Left ventricle myocardium inferior (tissue), 1 donor: ENCODE measurements at regions not wholly inside any gene's neighbourhood (a gene's known extent, or its start where the extent isn't known, plus 50 kb on each side); places are given as distances from the start of the nearest gene placed in this dataset.

ENCODE experiments used
- DNase-seq: peaks from one replicate; pipeline ENCODE4 v3.0.0-alpha.2; 2020
- H3K27ac ChIP-seq: fragments of 200-600 bp; replicated peaks from 2 replicates; pipeline ENCODE4 v1.8.0; 2021
- H3K27me3 ChIP-seq: fragments of 200-600 bp; 2 replicates; pipeline ENCODE4 v1.8.0; 2021; ENCODE audit warnings: low read depth
- H3K36me3 ChIP-seq: fragments of 200-600 bp; 2 replicates; pipeline ENCODE4 v1.8.0; 2021
- H3K4me1 ChIP-seq: fragments of 200-600 bp; 2 replicates; pipeline ENCODE4 v1.8.0; 2021
- H3K4me3 ChIP-seq: fragments of 200-600 bp; 2 replicates; pipeline ENCODE4 v1.8.0; 2021; ENCODE audit warnings: mild to moderate bottlenecking, moderate library complexity
- H3K9me3 ChIP-seq: fragments of 200-600 bp; replicated peaks from 2 replicates; pipeline ENCODE4 v1.8.0; 2021
- intact Hi-C: fragments of 100-400 bp; cut with micrococcal nuclease; formaldehyde crosslinking; loops from one replicate; pipeline ENCODE4 v1.11.0; 2022
- TF ChIP-seq, protein P1 (sequence below): fragments of 200-600 bp; IDR thresholded peaks from 2 replicates; pipeline ENCODE4 v1.8.0; 2021; ENCODE audit warnings: antibody characterized with exemption, mild to moderate bottlenecking, borderline replicate concordance
- donor health status: DM: no; HTN: yes; CAD: no; lungs with severe emphysema.

DNA sequence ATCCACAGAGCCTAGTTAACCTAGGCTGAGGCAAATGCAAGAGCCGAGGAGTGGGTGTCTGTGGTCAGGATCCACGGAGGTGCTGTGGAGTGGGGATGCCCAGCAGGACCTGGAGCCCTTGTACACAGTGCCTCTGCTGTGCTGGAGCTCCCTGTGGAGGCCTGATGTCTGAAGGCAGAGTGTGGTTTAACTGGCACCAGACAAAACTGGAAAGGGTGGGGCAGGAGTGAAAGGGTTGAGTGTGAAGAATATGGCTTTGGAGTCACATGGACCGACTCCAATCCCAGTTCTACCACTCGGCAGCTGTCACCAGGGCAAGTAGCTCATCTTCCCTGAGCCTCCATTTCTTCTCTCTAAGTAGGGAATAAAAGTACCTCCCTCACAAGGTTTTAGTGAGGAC, 60.3 kb upstream of the GPR12 start:
- peaks cover 15% of the 10 kb centered on the region for H3K4me1 ChIP-seq
- DNase-seq = no peak
- intact Hi-C loops = no loop called here
- TF ChIP-seq, protein P1, sequence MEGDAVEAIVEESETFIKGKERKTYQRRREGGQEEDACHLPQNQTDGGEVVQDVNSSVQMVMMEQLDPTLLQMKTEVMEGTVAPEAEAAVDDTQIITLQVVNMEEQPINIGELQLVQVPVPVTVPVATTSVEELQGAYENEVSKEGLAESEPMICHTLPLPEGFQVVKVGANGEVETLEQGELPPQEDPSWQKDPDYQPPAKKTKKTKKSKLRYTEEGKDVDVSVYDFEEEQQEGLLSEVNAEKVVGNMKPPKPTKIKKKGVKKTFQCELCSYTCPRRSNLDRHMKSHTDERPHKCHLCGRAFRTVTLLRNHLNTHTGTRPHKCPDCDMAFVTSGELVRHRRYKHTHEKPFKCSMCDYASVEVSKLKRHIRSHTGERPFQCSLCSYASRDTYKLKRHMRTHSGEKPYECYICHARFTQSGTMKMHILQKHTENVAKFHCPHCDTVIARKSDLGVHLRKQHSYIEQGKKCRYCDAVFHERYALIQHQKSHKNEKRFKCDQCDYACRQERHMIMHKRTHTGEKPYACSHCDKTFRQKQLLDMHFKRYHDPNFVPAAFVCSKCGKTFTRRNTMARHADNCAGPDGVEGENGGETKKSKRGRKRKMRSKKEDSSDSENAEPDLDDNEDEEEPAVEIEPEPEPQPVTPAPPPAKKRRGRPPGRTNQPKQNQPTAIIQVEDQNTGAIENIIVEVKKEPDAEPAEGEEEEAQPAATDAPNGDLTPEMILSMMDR = no peak
- no peak overlapping the region for H3K27ac ChIP-seq
- no peaks in the 10 kb centered on the region for H3K36me3 ChIP-seq
- no peaks in the 10 kb centered on the region for H3K27me3 ChIP-seq
- H3K9me3 ChIP-seq = no peaks in the 10 kb centered on the region
- no peak overlapping the region for H3K4me3 ChIP-seq

DNA sequence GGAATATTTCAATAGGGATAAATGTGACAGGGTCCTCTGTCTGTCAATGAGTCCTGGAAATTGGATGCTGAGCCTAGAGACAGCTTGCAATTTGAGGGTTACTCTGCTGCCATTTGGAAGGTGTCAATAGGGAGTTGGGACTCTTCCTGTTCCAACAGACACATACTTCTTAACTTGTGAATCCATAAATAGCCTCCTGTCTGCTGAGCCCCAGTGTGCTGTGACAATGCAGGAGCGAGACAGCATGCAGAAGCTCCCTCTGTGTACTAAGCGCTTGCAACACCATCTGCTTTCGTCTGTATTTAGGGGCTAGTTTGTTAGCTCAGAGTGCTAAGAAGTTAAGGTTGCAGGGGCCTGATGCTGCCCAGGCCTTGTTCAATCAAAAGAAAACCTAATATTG, 58.5 kb upstream of the GPR12 start:
- no peak overlapping the region for H3K4me3 ChIP-seq
- H3K36me3 ChIP-seq = no peaks in the 10 kb centered on the region
- TF ChIP-seq, protein P1 = no peak
- H3K9me3 ChIP-seq = no peaks in the 10 kb centered on the region
- peaks cover 15% of the 10 kb centered on the region for H3K4me1 ChIP-seq
- no peak for DNase-seq
- peak overlapping the region; percentile 51 for H3K27ac ChIP-seq
- peaks cover 5% of the 10 kb centered on the region for H3K27me3 ChIP-seq
- intact Hi-C loops = no loop called here

DNA sequence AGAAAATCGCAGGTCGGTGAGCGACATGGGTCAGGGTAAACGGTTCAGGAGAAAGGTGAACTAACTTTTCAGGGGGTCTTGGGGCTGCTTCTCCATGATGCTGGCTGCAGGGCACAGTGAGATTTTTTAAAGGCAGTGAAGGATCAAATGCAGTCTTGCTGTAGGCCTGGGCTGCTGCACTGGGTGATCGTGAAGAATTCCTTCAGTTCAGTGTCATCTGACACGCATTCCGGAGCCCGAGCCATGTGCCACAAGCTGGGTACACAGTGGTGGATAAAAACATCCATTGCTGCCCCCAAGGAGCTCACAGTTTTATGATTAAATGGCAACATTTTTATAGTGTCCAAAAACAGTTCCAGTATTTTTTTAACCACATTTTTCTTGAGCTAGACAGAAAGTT, 56.3 kb upstream of the GPR12 start:
- Histone ChIP-seq H3K4me1 (peaks cover 15% of the 10 kb centered on the region), H3K4me3 (no peak overlapping the region), H3K27ac (no peak overlapping the region), H3K9me3 (no peaks in the 10 kb centered on the region), H3K27me3 (peaks cover 5% of the 10 kb centered on the region), H3K36me3 (no peaks in the 10 kb centered on the region)
- TF ChIP-seq, protein P1 = no peak
- DNase-seq = no peak
- intact Hi-C loops = no loop called here

DNA sequence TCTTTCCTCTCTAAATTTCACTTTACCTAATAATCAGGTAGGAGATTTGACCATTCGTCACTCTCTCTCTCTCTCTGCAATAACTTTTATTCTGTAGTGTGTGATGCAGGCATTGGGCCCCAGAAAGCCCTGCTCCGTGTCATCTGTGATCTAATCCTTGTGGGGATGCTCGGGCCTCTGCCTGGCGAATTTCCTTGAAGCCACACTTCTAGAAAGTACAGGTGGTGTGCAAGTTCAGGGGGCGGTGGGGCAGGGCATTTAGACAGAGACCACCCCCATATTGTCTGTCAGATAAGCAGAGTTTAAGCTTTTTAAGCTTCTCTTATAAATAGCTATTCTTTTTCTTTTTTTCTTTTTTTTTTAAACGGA, 53.4 kb upstream of the GPR12 start:
- Histone ChIP-seq H3K9me3 (no peaks in the 10 kb centered on the region), H3K36me3 (no peaks in the 10 kb centered on the region), H3K27ac (no peak overlapping the region), H3K4me3 (no peak overlapping the region), H3K27me3 (peaks cover 5% of the 10 kb centered on the region), H3K4me1 (peaks cover 8% of the 10 kb centered on the region)
- TF ChIP-seq, protein P1 = no peak
- intact Hi-C loops = no loop called here
- no peak for DNase-seq

DNA sequence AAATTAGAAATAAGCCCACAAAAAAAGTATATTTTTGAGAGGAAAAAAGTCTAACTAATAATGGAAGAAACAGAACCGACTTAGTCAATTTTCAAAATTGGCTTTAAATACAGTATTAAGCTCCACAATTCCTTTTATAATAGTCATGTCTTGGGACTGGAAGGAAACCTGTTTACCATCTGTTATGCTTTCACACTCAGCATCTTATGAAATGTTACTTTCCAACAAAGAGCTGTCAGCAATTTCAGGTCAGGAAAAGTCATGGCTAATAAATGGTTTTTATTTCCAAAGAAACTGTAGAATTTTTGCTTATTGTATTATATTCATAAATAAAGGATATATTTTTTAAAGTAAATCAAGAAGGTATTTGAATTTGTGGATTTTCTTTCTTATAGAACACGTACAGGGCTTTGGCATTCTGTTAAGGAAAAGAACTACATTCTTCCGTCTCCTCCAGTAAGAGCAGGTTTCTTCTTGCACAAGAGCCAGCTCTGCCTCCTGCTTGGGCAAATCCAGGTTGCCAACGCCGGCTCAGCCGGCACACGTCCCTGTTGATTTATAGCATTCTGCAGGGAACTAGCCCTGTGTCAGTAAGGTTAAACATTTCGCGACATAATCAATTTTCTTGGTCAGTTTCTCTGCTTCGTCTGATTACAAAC, 52.9 kb upstream of the GPR12 start:
- TF ChIP-seq, protein P1 = no peak
- H3K4me3 ChIP-seq = no peak overlapping the region
- DNase-seq = no peak
- H3K27ac ChIP-seq = no peak overlapping the region
- H3K27me3 ChIP-seq = peaks cover 5% of the 10 kb centered on the region
- no peaks in the 10 kb centered on the region for H3K36me3 ChIP-seq
- H3K9me3 ChIP-seq = no peaks in the 10 kb centered on the region
- H3K4me1 ChIP-seq = peaks cover 6% of the 10 kb centered on the region
- intact Hi-C loops = no loop called here
